Stimulated activated CD8-positive, alpha-beta memory T cell treated with anti-CD3 and anti-CD28 coated beads, Interleukin-15, amount 100 ng/mL, for 48 hours (primary cell): ENCODE measurements at regions not wholly inside any gene's neighbourhood (a gene's known extent, or its start where the extent isn't known, plus 50 kb on each side); places are given as distances from the start of the nearest gene placed in this dataset.

ENCODE experiments used
- DNase-seq, 2 donors: peaks; one replicate each; pipeline ENCODE4 v3.0.0-alpha.2; 2020; ENCODE audit warnings: low read depth in 2 of 2

DNA sequence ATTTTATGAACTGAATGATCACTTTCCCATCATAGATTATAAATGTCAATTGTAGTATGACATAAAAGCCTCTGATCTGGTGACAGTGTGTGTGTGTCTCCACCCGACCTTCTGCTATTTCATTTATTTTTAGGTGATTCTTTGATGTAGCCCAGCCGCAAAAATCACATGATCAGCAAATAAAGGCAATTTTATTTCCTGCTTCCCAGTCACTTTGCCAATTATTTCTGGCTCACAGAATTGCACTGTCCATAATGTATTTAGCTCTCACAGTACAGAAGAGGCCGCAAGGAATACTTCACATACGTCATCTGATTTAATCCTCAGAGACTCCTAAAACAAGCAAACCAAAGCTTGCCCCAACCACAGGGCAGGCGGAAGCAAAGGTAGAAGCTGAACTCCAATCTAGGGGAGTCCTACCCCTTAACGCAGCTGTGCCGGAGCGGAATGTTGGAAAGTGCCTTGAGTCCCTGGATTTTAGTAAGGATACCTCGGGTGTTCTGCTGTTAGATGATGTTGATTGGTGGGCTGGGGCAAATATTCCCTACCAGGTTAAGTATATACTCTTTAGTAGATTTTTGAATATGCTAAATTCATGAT is 384.0 kb upstream of the IRX4 start:
- no peak for DNase-seq

DNA sequence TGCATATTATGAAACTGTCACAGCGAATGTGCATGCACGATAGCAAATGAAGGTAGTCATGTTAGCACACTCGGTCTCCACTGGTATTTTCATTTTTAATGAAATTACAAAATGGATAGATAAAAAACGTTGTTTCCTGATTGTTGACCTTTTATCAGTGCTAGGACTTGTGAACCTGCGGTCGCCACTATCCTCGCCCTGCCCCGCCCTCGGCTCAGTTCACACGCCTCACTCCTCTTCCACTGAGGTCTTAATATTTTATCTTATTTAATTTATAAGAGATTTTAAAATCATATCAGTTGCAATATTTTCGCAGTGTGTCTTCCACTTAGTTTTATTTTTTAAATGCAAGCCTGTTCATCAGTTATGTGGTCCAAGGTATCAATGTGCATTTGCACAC is 382.6 kb upstream of the IRX4 start:
- no peak for DNase-seq

DNA sequence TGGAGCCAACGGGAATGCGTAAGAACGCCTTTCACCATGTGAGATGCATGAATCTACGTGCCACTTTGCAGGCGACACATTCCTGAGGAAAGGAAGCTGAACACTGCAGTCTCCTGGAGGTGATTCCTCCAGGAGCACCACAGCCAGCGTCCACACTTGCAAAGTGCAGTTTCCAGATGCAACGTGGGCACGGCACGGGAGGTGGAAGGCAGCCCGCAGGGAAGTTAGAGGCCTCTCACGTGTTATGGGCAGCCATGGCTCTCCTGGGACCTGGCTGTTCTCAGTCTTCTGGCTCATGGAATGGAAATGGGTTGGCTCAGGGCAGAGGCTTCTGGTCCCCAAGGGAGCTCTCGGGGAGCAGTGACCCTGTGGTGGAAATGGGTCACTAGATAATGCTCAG is 381.0 kb upstream of the IRX4 start:
- no peak for DNase-seq

DNA sequence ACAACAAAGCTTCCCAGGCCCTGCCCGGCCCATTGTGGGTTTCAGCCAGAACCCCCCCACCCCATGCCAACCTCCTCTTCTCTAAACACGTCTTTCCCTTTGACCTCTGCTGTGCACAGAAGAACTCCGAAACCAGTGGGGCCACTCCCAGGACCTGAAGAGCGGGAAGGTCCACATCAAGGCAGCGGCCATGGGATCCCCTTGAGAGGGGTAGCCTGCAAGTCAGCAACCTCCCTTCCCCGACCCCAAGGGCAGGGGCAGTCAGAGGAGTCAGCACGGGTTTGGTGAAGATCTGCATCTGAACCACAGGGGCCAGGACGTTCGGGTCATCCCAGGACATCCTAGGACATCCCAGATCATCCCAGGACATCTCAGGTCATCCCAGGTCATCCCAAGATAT is 379.9 kb upstream of the IRX4 start:
- no peak for DNase-seq

DNA sequence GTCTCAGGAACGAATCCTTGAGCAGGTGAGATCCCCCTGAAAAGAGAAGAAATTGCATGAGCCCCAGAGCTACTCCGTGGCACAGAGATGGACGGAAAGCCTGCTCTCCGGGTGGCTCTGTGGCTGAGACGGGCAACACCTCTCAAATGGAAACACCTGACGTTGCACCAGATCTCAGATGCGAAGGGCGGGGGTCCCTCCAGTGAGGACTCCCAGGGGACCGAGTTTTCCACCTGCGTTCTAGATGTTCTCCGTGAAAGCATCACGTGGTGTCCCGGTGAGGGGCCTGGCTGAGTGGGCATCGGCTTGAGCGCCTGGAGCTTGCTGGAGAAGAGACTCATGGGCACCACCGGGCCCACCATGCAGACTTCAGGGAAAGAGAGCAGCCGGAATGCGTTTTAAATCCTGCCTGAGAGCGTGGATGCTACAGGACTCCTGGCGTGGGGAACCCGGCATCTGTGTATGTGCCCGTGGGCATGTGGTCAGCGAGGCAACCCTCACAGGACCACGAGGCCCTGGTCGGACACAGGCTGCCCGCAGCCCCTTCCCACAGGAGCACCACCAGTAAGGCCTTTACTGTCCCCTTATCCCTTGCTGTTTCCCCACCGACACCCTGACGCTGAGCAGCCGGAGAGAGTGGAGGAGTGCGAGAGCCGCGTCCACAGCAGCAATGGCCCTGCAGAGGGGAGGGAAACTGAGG is 378.4 kb upstream of the IRX4 start:
- DNase-seq, result no peak

DNA sequence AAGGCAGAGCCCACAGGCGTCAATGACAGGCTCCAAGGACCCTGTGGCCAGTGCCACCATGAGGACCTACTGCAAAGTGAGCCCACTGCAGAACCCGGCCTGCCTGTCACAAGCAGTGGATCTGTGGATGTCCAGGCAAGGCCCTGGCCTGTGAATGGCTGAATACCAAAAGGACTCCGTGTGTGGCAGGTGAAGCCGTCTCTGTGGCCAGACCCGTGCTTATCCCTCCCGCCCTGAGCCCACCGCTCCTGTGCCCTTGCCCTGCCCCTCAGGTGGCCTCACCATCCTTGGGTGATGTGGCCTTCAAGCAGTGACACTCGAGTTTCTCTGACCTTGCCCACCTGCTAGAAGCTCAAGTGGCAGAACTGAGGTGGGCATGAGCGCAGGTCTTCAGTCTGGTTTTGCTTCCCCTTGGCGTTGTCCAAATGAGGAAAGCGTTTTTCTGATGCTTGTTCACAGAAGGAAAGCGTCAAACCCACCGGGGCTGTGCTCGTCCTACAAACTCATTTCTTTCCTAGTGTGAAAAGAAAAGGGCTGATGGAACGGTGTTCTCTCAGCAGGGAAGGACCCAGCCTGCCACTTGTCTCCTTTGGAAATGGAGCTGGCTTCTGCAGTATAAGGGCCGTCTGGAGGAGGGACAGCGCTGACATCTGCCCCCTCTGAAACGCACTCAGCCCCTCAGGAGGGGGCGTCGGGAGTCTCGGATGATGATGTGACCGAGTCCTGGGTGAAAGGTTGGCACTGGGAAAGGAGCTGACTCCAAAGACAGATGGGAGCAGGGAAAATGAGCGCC is 377.7 kb upstream of the IRX4 start:
- DNase-seq, result no peak

DNA sequence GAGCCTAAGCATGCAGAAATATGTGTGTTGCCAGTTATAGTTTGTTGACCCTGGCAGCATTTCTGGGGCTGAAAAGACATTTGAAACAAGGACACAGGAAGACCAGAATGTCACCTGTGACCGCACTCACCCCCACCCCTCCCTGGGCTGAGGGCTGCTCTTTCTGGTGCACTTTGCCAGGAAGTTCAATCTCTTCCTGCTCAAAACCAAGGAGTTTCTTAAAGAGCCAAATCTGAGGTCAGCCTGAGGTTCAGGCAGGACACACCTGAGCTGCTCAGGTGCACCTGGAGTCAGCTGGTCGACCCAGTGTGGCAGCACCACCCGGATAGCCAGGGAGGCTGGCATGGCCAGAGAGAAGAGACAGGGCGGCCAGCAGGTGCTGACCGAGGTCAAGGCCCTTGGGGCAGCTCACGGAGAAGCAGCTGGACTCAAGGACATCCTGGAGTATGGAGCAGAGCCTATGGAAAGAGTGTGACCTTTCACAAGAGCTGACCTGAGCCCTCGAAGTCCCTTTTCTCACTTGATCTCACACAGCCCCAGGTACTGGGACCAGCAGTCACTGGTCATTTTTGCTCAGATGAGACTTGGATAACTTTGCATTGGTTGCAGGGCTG is 376.9 kb upstream of the IRX4 start:
- DNase-seq, result no peak

DNA sequence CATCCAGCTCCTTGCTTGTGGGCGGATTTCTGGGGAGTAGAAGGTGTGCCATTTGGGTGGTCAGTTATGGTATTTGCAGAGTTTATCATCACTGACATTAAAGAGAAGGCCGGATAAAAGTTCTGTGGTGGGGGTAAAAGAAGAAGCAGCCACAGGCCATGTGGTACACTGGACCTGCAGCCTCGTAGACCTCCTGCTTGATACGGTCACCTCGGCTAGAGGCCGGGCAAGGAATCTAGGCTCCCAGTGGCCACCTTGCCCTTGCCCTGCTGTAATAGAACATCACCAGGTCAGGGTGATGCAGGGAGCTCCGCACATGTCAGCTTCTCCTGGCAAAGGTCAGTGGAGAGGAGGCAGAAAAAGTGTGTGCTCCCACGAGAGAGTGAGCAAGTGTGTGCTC is 376.1 kb upstream of the IRX4 start:
- no peak for DNase-seq

DNA sequence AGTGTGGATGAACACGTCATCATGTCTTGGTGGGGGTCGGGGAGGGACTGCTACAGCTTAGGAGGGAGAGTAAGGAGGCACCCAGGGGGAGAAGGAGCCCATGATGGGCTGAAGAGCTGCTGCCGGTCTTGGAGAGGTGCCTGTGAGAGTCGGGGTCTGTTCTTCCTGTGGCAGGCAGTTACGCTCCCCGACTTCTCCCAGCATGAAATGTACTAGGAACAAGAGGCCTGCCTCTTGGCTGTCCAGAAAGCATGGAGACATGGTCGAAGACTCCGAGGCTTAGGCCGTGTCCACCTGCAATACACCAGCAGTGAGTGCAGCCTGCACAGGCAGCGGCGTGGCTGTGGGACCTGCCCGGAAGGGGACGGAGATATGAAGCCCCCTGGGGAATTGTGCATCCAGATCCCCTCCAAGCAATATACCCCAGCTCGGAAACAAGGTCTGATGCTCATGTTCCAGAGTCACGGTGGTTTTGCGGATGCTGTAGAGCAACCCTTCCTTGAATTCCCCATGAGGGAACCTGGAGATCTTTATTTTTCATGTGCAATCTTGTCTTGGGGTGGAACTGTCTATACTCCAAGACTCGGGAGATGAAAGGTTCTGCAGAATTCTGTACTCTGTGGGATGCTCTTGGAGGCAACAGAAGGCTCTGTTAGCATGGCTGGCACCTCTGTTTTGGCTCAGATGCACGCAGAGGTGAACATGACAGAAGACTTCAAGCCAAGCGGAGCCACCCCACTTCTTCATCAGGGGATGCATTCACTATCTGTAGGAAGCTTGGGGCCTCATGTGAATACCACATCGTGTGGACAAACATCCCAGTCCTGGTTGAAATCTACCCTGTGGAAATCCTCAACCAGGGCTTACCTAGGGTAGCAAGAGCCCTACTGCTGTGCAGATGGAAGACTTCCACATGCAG is 374.9 kb upstream of the IRX4 start:
- no peak for DNase-seq

DNA sequence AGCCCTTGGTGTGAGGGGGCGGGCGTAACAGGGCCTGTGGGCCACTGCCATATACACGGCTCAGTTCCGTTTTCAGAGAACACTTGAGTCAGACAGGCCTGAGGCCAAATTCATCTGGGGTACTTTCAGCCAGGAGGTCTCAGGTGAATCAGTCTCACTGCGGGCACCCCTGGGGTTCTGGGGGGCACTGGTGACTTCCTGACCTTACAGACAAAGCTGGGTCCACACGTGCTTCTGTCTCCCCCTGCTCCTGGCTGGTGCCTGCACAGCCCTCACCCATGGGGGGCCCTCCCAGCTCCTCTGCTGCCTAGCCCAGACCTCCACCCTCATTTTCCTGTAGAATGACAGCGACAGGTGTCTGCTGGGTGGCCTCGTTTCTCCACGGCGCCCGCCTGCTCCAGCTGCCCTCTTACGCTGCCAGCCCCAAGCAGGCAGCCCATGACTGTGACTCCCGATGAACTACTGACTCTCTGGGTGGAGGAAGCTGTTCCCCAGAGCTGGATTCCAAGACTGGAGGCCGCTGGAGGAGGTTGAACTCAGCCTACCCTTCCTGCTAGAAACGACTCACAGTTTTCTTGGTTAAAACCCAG is 374.1 kb upstream of the IRX4 start:
- no peak for DNase-seq

DNA sequence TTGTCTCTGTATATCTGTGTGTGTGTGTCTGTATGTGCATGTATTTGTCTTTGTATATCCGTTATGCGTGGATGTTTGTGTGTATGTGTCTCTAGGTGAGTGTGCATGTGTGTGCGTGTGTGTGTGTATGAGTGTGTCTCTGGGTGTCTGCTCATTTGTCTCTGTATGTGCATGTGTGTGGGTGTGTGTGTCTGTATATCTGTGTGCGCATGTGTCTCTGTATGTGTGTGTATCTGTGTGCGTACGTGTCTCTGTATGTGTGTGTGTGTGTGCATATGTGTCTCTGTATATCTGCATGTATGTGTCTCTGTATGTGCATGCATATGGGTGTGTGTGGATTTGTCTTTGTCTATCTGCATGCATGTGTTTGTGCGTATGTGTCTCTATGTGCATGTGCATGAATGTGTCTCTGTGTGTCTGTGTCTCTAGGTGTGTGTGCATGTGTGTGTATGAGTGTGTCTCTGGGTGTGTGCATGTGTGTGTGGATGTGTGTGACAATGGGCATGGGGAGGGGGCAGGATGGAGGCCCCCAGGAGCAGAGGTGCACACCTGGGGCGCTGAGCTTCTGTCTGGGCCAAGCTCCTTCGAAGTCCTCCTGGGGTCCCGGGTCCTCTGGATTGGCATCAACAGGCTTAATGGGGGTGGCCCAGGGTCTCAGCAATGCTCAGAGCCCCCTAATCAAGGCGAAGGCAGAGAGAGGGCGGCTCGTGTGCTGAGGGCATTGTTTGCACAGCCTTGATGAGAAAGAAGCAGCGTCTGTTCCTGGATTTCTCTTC is 373.4 kb upstream of the IRX4 start:
- DNase-seq, result no peak

DNA sequence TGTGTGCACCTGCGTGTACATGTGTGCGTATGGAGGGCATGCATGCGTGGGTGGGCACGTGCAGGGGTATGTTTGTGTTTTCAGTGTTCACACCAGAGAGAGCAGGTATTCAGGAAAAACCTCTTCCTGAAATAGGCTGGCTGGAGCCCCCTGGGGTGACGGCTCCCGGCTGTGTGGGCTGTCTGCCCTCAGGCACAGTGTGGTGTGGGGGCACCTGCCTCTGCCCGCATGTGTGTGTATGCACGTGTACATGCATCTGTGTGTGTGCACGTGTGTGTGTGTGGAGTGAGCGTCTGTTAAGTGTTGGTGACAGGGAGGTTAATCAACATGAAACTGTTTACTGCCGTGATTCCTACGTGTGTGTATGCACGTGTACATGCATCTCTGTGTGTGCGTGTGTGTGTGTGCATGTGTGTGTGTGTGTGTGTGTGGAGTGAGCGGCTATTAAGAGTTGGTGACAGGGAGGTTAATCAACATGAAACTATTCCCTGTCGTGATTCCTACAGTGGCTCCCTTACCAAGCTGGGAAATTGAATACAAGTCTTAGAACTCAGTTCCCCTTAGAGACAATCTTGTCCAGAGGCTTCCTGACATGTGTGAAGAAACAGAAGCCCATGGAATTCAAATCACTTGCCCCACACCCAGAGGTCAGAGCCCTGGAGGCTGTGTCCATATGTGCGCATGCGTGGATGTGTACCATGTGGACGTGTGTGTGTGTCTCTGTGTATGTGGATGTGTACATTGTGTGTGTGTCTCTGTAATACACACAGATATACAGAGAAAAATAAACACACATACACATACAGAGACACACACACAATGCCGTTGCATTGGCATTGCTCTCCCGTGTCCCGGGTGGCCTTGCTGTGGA is 372.4 kb upstream of the IRX4 start:
- no peak for DNase-seq

DNA sequence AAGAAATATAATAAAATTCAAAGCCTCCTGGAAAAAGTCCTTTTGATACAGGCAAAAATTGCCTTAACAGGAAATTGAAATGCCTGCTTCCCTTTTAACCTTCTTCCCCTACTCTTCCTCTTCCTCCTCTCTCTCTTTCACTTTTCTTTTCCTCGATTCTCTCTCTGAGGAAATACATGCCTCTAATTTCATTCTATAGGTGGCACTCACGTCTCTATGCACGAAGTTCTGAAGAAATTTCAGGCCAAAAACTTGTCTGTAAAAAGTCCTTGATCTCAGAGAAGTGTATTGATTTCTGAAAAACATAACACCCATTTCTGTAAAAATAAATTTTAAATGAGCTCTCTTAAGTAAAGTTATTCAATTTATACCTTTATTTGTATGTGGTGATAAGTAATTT is 371.7 kb upstream of the IRX4 start:
- DNase-seq, result no peak

DNA sequence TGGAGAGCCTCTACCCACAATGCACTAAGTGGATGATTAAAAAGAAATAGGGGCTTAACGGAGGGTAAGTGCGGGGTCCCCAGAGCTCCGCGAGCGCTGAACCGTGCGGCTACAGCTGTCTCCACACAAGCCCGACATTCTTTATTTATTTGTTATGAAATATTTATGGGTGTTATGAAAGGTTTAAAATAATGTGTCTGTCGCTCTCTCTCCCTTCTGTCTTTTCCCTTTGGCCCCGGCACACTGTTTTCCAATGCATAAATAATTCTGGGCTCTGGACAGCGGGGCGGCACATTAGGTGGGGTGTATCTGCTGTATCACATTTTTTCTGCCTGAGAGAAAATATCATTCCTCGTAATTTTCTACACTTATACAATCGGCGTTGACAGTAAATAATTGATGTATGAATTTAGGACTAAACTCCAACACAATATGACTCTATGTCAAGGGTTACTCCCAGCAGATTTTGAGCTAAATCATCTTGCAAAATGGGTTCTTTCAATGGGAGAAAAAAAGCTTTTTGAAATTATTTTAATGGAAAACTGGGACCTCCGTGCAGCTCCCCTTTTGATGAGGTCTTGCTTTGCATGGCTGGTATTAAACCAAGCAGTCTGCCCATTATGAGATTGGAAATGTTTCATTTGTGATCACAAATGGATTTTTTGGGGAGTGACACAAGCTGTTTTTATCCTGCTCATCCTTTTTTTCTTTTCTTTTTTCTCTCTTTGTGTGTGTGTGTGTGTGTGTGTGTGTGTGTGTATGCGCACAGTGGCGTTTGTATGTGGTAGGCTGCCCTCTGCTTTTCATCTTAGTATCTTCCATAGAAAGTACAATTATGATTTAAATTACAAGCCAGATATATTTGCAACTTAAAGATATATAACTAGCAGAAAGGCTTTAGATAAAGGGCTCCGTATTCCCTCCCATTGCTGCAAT is 370.6 kb upstream of the IRX4 start:
- DNase-seq, result no peak

DNA sequence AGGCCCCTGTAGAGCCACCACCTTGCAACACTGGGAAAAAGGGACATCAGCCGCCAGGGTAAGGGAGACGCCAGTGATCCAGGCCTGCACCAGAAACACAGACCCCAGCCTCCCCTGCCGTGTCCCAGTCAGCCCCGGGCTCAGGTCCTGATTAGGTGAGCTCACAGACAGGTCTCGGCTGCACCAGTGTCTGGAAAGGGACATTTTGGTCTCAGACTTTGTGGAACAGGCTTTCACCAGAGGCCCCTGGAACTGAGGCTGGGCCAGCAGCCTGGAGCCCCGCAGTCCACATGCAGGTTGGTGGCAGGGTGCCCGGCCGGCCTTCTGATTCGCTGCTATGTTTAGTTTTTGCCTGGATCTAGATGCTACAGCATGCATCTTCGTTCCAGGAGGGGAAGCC is 369.0 kb upstream of the IRX4 start:
- DNase-seq, result no peak

DNA sequence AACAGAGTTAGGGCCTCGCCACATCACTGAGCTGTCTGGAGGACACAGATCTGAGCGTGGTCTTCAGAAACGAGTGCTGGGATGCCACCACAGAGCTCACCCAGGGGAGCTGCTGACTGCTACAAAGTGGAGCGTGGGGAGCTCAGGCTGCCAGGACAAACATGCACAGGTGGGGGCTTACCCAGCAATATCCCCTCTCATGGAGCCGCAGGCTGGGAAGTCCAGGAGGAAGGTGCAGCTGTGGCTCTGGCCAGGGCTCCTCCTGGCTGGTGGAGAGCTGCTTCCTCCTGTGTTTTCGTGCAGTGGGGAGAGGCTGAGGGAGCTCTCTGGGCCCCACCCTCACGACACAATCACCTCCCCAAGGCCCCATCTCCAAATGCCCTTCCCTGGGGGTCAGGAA is 368.6 kb upstream of the IRX4 start:
- DNase-seq, result no peak

DNA sequence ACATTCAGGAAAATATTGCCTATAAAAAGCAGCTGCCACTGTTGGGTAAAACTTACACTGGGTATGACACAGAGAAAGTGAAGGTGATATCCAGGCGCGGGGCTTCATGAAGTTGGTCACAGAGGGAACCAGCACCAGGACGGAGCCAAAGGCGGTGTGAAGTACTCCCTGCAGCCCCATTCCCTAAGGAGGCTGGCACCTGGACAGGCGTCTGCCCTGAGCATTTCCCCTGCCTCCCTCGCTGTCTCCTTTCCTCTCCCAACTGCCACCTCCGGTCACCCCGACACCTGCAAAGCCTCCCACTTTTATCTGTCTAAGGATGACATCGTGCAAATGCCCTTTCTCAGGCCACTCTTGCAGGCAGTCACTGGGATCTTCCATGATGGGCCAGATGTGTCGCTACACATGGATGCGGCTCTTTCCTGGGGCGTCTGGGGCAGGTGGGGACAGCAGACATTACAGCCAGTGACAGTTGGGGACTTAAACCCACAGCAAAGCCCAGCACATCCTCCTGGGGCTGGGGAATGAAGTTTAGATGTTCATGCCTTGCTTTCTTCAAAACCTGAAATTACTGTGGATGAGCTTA is 367.7 kb upstream of the IRX4 start:
- no peak for DNase-seq

DNA sequence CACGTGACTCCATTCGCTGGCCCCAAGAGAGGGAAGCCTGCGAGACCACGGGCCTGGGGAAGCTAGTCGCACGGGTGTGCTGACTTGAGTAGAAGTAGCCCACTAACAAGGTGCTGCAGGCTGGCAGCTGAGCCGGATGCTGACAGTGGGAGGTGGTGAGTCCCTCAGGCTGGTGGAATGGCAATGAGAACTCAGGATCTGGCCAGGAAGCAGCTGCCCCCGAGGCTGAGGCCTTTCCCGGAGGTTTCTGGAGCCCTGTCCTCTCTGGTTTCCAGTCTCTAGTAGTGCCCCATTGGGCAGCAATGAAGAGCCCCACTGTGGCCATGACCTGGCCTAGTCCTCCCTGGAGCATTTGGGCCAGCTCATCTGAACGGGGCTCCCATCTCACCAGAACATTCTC is 366.7 kb upstream of the IRX4 start:
- no peak for DNase-seq
